Omental fat pad (tissue), 3 donors: ENCODE measurements at regions not wholly inside any gene's neighbourhood (a gene's known extent, or its start where the extent isn't known, plus 50 kb on each side); places are given as distances from the start of the nearest gene placed in this dataset.

ENCODE experiments used
- ATAC-seq: fragments of 150-250 bp; one replicate; pipeline ENCODE4 v1.9.1; 2016; ENCODE audit warnings: mild to moderate bottlenecking, moderate library complexity; ENCODE audit not compliant: low FRiP score
- DNase-seq: peaks from one replicate; pipeline ENCODE4 v3.0.0-alpha.2; 2019; ENCODE audit warnings: low spot score
- TF ChIP-seq, protein P1 (sequence below), 3 donors: fragments of 450-650 bp; IDR thresholded peaks; one replicate each; pipeline ENCODE4 v1.5.1; 2016 to 2017; ENCODE audit warnings: antibody characterized with exemption in 3 of 3, mild to moderate bottlenecking in 3 of 3, moderate library complexity in 2 of 3

DNA sequence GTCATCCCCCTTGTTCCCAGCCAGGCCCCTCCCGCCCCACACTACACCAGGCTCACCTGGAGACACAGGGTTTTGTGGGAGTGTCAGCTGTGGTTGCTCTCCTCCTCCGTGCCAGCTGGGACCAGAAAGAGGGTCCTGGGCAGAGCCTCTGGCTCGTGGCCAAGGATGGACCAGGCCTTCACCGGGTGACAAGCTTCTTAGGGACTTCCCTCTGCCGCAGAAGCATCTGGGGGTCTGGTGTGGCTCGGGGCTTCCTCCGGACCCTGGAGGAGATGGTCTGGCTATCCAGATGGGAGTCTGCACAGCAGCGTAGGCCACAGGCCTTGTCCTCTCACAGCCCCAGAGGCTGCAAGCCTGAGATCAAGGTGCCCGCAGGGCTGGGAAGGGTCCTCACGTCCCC lies 63.8 kb upstream of the CFAP46 start:
- DNase-seq (no peak), ATAC-seq (no peak)
- TF ChIP-seq, protein P1, sequence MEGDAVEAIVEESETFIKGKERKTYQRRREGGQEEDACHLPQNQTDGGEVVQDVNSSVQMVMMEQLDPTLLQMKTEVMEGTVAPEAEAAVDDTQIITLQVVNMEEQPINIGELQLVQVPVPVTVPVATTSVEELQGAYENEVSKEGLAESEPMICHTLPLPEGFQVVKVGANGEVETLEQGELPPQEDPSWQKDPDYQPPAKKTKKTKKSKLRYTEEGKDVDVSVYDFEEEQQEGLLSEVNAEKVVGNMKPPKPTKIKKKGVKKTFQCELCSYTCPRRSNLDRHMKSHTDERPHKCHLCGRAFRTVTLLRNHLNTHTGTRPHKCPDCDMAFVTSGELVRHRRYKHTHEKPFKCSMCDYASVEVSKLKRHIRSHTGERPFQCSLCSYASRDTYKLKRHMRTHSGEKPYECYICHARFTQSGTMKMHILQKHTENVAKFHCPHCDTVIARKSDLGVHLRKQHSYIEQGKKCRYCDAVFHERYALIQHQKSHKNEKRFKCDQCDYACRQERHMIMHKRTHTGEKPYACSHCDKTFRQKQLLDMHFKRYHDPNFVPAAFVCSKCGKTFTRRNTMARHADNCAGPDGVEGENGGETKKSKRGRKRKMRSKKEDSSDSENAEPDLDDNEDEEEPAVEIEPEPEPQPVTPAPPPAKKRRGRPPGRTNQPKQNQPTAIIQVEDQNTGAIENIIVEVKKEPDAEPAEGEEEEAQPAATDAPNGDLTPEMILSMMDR (IDR thresholded peaks at IDR 0.05), result no peak

DNA sequence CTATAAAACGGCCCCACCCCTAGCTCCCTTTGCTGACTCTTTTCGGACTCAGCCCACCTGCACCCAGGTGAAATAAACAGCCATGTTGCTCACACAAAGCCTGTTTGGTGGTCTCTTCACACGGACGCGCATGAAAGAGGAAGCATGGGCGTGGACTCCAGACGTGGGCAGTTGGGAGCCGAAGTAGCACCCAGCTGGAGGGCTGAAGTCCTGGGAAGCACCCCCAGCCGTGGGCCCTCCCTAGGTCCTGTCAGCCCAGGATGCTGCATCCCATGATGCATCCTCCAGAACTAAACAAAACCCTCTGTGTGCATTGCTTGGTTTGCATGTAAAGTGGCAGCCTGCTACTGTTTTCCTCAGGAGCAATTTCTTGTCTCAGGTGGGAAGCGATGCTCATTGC lies 62.1 kb upstream of the CFAP46 start:
- TF ChIP-seq, protein P1 (IDR thresholded peaks at IDR 0.05), result no peak
- no peak for ATAC-seq
- DNase-seq, result no peak

DNA sequence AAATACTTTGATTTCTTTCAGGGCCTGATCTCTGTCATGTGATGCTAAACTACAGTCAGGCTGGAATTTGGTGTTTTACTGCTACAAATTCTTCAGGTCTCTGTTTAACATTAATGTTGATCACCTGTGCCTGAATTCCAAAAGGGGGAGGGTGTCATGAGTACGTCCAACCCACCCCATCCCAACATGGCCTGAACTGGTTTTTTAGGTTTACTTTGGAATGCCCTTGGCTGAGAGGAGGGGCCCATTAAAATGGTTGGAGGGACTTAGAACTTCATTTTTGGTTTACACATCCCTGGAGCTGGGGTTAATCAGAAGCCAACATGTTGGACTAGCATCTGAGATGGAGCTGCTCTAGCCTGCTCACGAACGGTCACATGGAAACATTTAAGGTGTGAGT lies 60.8 kb upstream of the CFAP46 start:
- TF ChIP-seq, protein P1 (IDR thresholded peaks at IDR 0.05), result no peak
- no peak for DNase-seq
- no peak for ATAC-seq

DNA sequence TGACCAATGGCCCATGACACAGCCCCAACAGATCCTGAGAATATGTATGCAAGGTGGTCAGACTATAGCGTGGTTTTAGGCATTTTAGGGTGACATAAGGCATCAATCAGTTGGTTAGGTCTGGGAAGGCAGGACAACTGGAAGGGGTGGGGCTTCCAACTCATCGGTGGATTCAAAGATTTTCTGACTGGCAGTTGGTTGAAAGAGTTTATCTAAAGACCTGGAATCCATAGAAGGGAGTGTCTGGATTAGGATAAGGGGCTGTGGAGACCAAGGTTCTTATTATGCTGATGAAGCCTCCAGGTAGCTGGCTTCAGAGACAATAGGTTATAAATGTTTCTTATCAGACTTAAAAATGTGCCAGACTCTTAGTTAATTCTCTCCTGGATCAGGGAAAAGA lies 60.3 kb upstream of the CFAP46 start:
- TF ChIP-seq, protein P1 (IDR thresholded peaks at IDR 0.05), result no peak
- no peak for ATAC-seq
- DNase-seq, result no peak

DNA sequence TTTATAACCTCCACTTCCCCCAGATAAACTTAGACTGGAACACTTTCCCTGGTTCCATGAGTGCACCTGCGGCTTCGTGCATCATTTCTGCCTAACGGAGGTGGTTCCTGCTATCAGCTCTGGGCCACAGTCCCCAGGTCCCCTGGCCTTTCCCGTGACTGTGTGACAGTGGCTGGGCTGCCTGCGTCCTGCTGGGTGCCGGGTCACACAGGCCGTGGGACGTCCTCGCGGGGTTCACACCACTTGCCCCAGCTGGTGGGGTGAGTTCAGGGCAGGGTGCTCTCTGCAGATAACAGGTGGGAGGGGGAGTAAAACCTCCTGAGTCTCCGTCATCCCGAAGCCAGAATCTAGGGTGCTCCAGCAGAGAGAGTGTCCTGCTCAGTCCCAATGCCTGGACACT lies 58.7 kb upstream of the CFAP46 start:
- DNase-seq (no peak), ATAC-seq (no peak)
- TF ChIP-seq, protein P1 (IDR thresholded peaks at IDR 0.05), result no peak

DNA sequence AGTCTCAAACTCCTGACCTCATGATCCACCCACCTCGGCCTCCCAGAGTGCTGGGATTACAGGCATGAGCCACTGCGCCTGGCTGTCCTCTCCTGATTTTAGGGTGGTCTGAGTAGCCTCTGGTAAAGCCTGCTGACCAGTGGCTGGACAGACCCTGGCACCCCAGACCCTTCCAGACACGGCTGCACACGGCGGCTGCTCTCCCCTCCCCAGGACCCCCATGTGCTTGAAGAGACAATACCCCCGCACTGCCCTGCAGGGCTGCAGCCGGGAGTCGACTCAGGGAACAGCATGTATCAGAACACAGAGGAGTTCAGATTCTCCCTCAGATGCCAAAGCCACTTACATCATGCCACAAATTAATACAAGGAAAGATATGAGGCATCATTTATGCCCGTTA lies 58.3 kb upstream of the CFAP46 start:
- no peak for ATAC-seq
- TF ChIP-seq, protein P1 (IDR thresholded peaks at IDR 0.05), result no peak
- DNase-seq, result no peak

DNA sequence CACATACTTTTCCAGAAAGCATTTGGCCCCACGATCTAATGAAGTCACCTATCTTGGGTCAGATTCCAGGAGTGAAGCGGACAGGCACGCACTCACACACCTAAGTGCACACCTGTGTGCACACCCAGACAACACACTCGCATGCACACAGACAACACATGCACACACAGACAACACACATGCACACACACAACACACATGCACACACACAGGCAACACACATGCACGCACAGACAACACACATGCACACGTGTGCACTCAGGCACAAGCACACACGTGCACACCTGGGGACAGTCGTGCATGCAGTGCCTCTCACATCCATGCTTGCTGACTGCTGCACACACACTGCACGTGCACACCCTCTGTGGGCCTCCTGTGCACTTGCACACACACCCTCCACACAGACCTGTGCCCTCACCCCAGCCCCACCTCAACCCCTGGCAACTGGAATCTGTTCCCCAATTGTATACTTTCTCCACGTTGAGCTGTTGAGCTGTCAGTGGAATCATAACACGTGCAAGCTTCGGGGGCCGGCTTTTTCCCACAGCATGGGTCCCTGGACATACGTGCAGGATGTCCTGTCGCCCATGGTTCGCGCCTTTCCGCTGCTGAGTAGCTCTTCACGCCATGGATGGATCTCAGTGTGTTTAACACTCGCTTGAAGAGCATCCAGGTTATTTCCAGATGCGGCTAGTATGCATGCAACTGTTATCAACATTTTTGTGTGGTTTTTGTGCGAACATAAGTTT lies 55.3 kb upstream of the CFAP46 start:
- DNase-seq (no peak), ATAC-seq (no peak)
- TF ChIP-seq, protein P1 (IDR thresholded peaks at IDR 0.05), result no peak
